Neural progenitor cell (in vitro differentiated cells): ENCODE measurements at regions not wholly inside any gene's neighbourhood (a gene's known extent, or its start where the extent isn't known, plus 50 kb on each side); places are given as distances from the start of the nearest gene placed in this dataset.

ENCODE experiments used
- CTCF ChIP-seq: fragments of 200-600 bp; sonication (generic); IDR thresholded peaks from 2 replicates; pipeline ENCODE4 v1.5.1; 2017; ENCODE audit warnings: antibody characterized with exemption, mild to moderate bottlenecking
- EZH2 ChIP-seq: fragments of 200-600 bp; sonication (generic); IDR thresholded peaks from 2 replicates; pipeline ENCODE4 v1.6.1; 2017; ENCODE audit warnings: antibody characterized with exemption, mild to moderate bottlenecking, moderate library complexity
- EZH2phosphoT487 ChIP-seq: fragments of 200-600 bp; sonication (generic); IDR thresholded peaks from 2 replicates; pipeline ENCODE4 v1.6.1; 2017; ENCODE audit warnings: antibody characterized with exemption

GRCh38 chr9:87120610-87121009 is 173.3 kb upstream of the GAS1 start:
- TF ChIP-seq EZH2phosphoT487 = no peak
- no peak for TF ChIP-seq CTCF
- no peak for TF ChIP-seq EZH2
